Transverse colon (tissue), 3 donors: ENCODE measurements at regions not wholly inside any gene's neighbourhood (a gene's known extent, or its start where the extent isn't known, plus 50 kb on each side); places are given as distances from the start of the nearest gene placed in this dataset.

Experiments used
- CTCF ChIP-seq, 5 experiments: fragments of 200-600 bp in 3 of 5; fragments of 450-650 bp in 2 of 5; sonication (generic) in 3 of 5; IDR thresholded peaks; 1 replicate in 2 of 5; 2 replicates in 3 of 5; pipeline ENCODE4 v1.5.1; 2016 to 2017; ENCODE audit warnings: antibody characterized with exemption in 5 of 5, inconsistent platforms in 3 of 5, mild to moderate bottlenecking in 2 of 5, moderate library complexity in 1 of 5
- POLR2A ChIP-seq: fragments of 450-650 bp; IDR thresholded peaks from one replicate; pipeline ENCODE4 v1.6.1; 2016; ENCODE audit warnings: antibody characterized with exemption, mild to moderate bottlenecking, moderate library complexity

DNA sequence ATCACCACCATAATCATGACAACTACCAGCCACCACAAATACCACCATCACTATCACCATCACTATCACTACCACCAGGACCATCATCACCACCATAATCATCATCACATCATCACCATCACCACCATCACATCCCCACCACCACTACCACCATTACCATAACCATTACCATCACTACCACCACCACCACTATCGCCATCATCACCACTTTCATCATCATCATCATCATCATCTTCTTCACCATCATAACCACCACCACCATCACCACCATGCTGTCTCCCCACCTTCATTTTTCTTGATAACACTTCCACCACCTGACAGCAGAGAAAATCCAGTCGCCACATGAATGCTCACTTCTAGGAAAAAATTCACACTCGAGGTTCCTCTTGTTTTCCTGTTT is 253.6 kb downstream of the ANKRD60 start:
- no peak for TF ChIP-seq CTCF (IDR thresholded peaks at IDR 0.05)
- TF ChIP-seq POLR2A, result no peak
